ENCODE measurements at regions not wholly inside any gene's neighbourhood (a gene's known extent, or its start where the extent isn't known, plus 50 kb on each side); places are given as distances from the start of the nearest gene placed in this dataset.

GRCh38 chr20:61072398-61072797 is 179.7 kb upstream of the CDH4 start:
- H3K14ac ChIP-seq (ENCODE audit: low read length) = no peak overlapping the region
- no peak overlapping the region for H2BK12ac ChIP-seq (ENCODE audit: low read length)
- no peak overlapping the region for H3K4ac ChIP-seq (ENCODE audit: low read depth, low read length)
- no peak overlapping the region for H3K27ac ChIP-seq (ENCODE audit: low read depth, low read length)
- no peak overlapping the region for H2BK120ac ChIP-seq (ENCODE audit: insufficient read depth, low read length, poor library complexity)
- H3K9me3 ChIP-seq (ENCODE audit: insufficient read depth, low read depth, low read length) = peaks cover 4% of the 10 kb centered on the region
- H3K23ac ChIP-seq (ENCODE audit: low read length) = no peak overlapping the region
- H2BK5ac ChIP-seq (ENCODE audit: low read depth, low read length, poor library complexity) = no peak overlapping the region
- H3K27me3 ChIP-seq (ENCODE audit: insufficient read depth, low read length) = no peaks in the 10 kb centered on the region
- H2AK5ac ChIP-seq (ENCODE audit: low read length) = no peak overlapping the region
- H3K79me1 ChIP-seq (ENCODE audit: low read length) = no peaks in the 10 kb centered on the region
- no peak overlapping the region for H3K4me2 ChIP-seq (ENCODE audit: low read length)
- H4K91ac ChIP-seq (ENCODE audit: low read depth, low read length) = no peak overlapping the region
- H3K79me2 ChIP-seq (ENCODE audit: control insufficient read depth, insufficient read depth, low read length, poor library complexity) = no peaks in the 10 kb centered on the region
- H4K8ac ChIP-seq (ENCODE audit: low read depth, low read length) = no peak overlapping the region
- H3K4me3 ChIP-seq (ENCODE audit: low read depth, low read length) = no peak overlapping the region
- no CpG with 5 or more reads among the region's 6 CpGs for WGBS (ENCODE audit: extremely low coverage, insufficient coverage, insufficient read length)
- H3K18ac ChIP-seq (ENCODE audit: low read length) = no peak overlapping the region
- no peak overlapping the region for H2AFZ ChIP-seq (ENCODE audit: insufficient read depth, low read length, poor library complexity)
- H3K4me1 ChIP-seq (ENCODE audit: control insufficient read depth in 1 of 2, insufficient read depth in 2 of 2, low read length in 2 of 2) = no peaks in the 10 kb centered on the region
- H4K12ac ChIP-seq (ENCODE audit: low read depth, low read length) = no peak overlapping the region
- no peak overlapping the region for H3K9ac ChIP-seq (ENCODE audit: low read length)
- no peaks in the 10 kb centered on the region for H3K36me3 ChIP-seq (ENCODE audit: control insufficient read depth in 1 of 2, insufficient read depth in 2 of 2, low read length in 2 of 2)
- DNase-seq = no peak

DNA sequence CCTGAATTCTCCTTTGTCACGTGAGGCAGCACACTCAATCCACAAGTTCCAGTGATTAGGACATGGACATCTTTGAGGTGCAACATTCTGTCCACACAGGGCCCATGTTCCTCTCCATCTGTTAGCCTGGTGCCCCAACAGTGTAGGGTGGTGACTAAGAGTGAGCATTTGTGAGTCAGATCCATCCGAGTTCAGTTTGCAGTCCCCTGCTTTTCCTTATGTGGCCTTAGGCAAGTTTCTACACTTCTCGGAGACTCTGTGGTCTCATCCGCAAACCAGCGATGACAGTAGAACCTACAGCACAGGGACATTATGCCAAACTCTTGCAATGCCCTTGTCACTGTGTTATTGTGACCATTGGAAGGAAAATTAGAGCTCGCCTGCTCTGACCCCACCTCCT is 178.7 kb upstream of the CDH4 start:
- H3K4me1 ChIP-seq (ENCODE audit: control insufficient read depth in 1 of 2, insufficient read depth in 2 of 2, low read length in 2 of 2) = no peaks in the 10 kb centered on the region
- no peak overlapping the region for H3K27ac ChIP-seq (ENCODE audit: low read depth, low read length)
- H2AFZ ChIP-seq (ENCODE audit: insufficient read depth, low read length, poor library complexity) = no peak overlapping the region
- H3K79me1 ChIP-seq (ENCODE audit: low read length) = no peaks in the 10 kb centered on the region
- no peak overlapping the region for H3K9ac ChIP-seq (ENCODE audit: low read length)
- H3K27me3 ChIP-seq (ENCODE audit: insufficient read depth, low read length) = no peaks in the 10 kb centered on the region
- H2AK5ac ChIP-seq (ENCODE audit: low read length) = no peak overlapping the region
- H3K79me2 ChIP-seq (ENCODE audit: control insufficient read depth, insufficient read depth, low read length, poor library complexity) = no peaks in the 10 kb centered on the region
- H4K12ac ChIP-seq (ENCODE audit: low read depth, low read length) = no peak overlapping the region
- no peak overlapping the region for H4K8ac ChIP-seq (ENCODE audit: low read depth, low read length)
- no peak overlapping the region for H2BK120ac ChIP-seq (ENCODE audit: insufficient read depth, low read length, poor library complexity)
- no peak overlapping the region for H4K91ac ChIP-seq (ENCODE audit: low read depth, low read length)
- no peak overlapping the region for H3K4me2 ChIP-seq (ENCODE audit: low read length)
- no peak overlapping the region for H2BK5ac ChIP-seq (ENCODE audit: low read depth, low read length, poor library complexity)
- no peak for DNase-seq
- H3K14ac ChIP-seq (ENCODE audit: low read length) = no peak overlapping the region
- H3K18ac ChIP-seq (ENCODE audit: low read length) = no peak overlapping the region
- H2BK12ac ChIP-seq (ENCODE audit: low read length) = no peak overlapping the region
- H3K4ac ChIP-seq (ENCODE audit: low read depth, low read length) = no peak overlapping the region
- no peaks in the 10 kb centered on the region for H3K36me3 ChIP-seq (ENCODE audit: control insufficient read depth in 1 of 2, insufficient read depth in 2 of 2, low read length in 2 of 2)
- no CpG with 5 or more reads among the region's 6 CpGs for WGBS (ENCODE audit: extremely low coverage, insufficient coverage, insufficient read length)
- H3K23ac ChIP-seq (ENCODE audit: low read length) = no peak overlapping the region
- no peak overlapping the region for H3K4me3 ChIP-seq (ENCODE audit: low read depth, low read length)
- H3K9me3 ChIP-seq (ENCODE audit: insufficient read depth, low read depth, low read length) = peaks cover 6% of the 10 kb centered on the region

DNA sequence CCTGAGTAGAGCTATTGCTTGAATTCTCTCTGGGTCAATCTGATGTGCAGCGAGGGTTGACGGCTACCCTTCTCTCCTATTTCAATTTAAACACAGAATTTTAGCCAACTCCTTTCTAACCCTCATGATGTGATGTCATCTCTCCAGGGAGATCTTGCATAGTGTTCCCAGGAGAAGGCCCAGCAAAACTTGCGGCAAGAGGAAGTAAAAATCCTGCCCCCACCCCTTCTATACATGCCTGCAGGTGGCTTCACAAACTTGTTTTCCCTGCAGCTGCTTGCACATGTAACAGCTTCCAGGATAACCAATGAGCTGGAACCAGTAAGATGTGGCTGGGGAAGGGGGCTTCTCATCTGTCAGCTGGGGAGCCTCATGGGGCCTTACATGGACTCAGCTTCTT is 169.3 kb upstream of the CDH4 start:
- Histone ChIP-seq H3K4me2 (ENCODE audit: low read length) (no peak overlapping the region), H3K4me1 (ENCODE audit: control insufficient read depth in 1 of 2, insufficient read depth in 2 of 2, low read length in 2 of 2) (no peaks in the 10 kb centered on the region), H2AK5ac (ENCODE audit: low read length) (no peak overlapping the region), H2BK12ac (ENCODE audit: low read length) (no peak overlapping the region), H3K4me3 (ENCODE audit: low read depth, low read length) (no peak overlapping the region), H4K12ac (ENCODE audit: low read depth, low read length) (no peak overlapping the region), H2AFZ (ENCODE audit: insufficient read depth, low read length, poor library complexity) (no peak overlapping the region), H3K23ac (ENCODE audit: low read length) (no peak overlapping the region), H2BK5ac (ENCODE audit: low read depth, low read length, poor library complexity) (no peak overlapping the region), H3K9me3 (ENCODE audit: insufficient read depth, low read depth, low read length) (peaks cover 15% of the 10 kb centered on the region), H4K8ac (ENCODE audit: low read depth, low read length) (no peak overlapping the region), H2BK120ac (ENCODE audit: insufficient read depth, low read length, poor library complexity) (no peak overlapping the region), H3K79me1 (ENCODE audit: low read length) (no peaks in the 10 kb centered on the region), H3K36me3 (ENCODE audit: control insufficient read depth in 1 of 2, insufficient read depth in 2 of 2, low read length in 2 of 2) (no peaks in the 10 kb centered on the region), H3K27ac (ENCODE audit: low read depth, low read length) (no peak overlapping the region), H3K14ac (ENCODE audit: low read length) (no peak overlapping the region), H3K9ac (ENCODE audit: low read length) (no peak overlapping the region), H3K4ac (ENCODE audit: low read depth, low read length) (no peak overlapping the region), H3K27me3 (ENCODE audit: insufficient read depth, low read length) (no peaks in the 10 kb centered on the region), H3K18ac (ENCODE audit: low read length) (no peak overlapping the region), H4K91ac (ENCODE audit: low read depth, low read length) (no peak overlapping the region), H3K79me2 (ENCODE audit: control insufficient read depth, insufficient read depth, low read length, poor library complexity) (no peaks in the 10 kb centered on the region)
- WGBS (ENCODE audit: extremely low coverage, insufficient coverage, insufficient read length) = no CpG with 5 or more reads among the region's 3 CpGs
- DNase-seq = no peak

- no peak overlapping the region for H2BK12ac ChIP-seq (ENCODE audit: low read length)
- H3K9ac ChIP-seq (ENCODE audit: low read length) = no peak overlapping the region
- H2BK5ac ChIP-seq (ENCODE audit: low read depth, low read length, poor library complexity) = no peak overlapping the region
- no peak overlapping the region for H2BK120ac ChIP-seq (ENCODE audit: insufficient read depth, low read length, poor library complexity)
- H3K18ac ChIP-seq (ENCODE audit: low read length) = no peak overlapping the region
- no CpG with 5 or more reads among the region's 3 CpGs for WGBS (ENCODE audit: extremely low coverage, insufficient coverage, insufficient read length)
- no peak overlapping the region for H4K91ac ChIP-seq (ENCODE audit: low read depth, low read length)
- H3K4ac ChIP-seq (ENCODE audit: low read depth, low read length) = no peak overlapping the region
- no peaks in the 10 kb centered on the region for H3K27me3 ChIP-seq (ENCODE audit: insufficient read depth, low read length)
- peaks cover 16% of the 10 kb centered on the region for H3K9me3 ChIP-seq (ENCODE audit: insufficient read depth, low read depth, low read length)
- no peaks in the 10 kb centered on the region for H3K79me2 ChIP-seq (ENCODE audit: control insufficient read depth, insufficient read depth, low read length, poor library complexity)
- no peak for DNase-seq
- H2AFZ ChIP-seq (ENCODE audit: insufficient read depth, low read length, poor library complexity) = no peak overlapping the region
- H3K79me1 ChIP-seq (ENCODE audit: low read length) = no peaks in the 10 kb centered on the region
- H3K36me3 ChIP-seq (ENCODE audit: control insufficient read depth in 1 of 2, insufficient read depth in 2 of 2, low read length in 2 of 2) = no peaks in the 10 kb centered on the region
- H3K4me2 ChIP-seq (ENCODE audit: low read length) = no peak overlapping the region
- H3K4me3 ChIP-seq (ENCODE audit: low read depth, low read length) = no peak overlapping the region
- H3K14ac ChIP-seq (ENCODE audit: low read length) = no peak overlapping the region
- no peak overlapping the region for H3K27ac ChIP-seq (ENCODE audit: low read depth, low read length)
- no peaks in the 10 kb centered on the region for H3K4me1 ChIP-seq (ENCODE audit: control insufficient read depth in 1 of 2, insufficient read depth in 2 of 2, low read length in 2 of 2)
- no peak overlapping the region for H2AK5ac ChIP-seq (ENCODE audit: low read length)
- no peak overlapping the region for H4K8ac ChIP-seq (ENCODE audit: low read depth, low read length)
- H3K23ac ChIP-seq (ENCODE audit: low read length) = no peak overlapping the region
- H4K12ac ChIP-seq (ENCODE audit: low read depth, low read length) = no peak overlapping the region
These were observed 168.6 kb upstream of the CDH4 start for GRCh38 chr20:61083431-61083830.
